Panc1 (cell line): ENCODE measurements at regions not wholly inside any gene's neighbourhood (a gene's known extent, or its start where the extent isn't known, plus 50 kb on each side); places are given as distances from the start of the nearest gene placed in this dataset.

Experiments used
- ATAC-seq: fragments of 200-7000 bp; cut with Tn5 transposase; 2 replicates; pipeline ENCODE4 v1.9.1; 2020; ENCODE audit warnings: mild to moderate bottlenecking, moderate library complexity
- BruUV-seq: library from RNA; stranded (reverse); fragments of 400-500 nt; replicated peaks from 2 replicates; lab custom pipeline; 2021; lab: Mats Ljungman, UMichigan
- CTCF ChIA-PET: fragments of 300-600 bp; sonication (Branson Sonifier 250); formaldehyde crosslinking; loops from one replicate; lab custom pipeline; 2022; ENCODE audit warnings: antibody characterized with exemption; lab: Charles Lee
- POLR2A ChIA-PET: fragments of 300-600 bp; sonication (Branson Sonifier 250); formaldehyde crosslinking; loops from one replicate; lab custom pipeline; 2022; ENCODE audit warnings: antibody characterized with exemption; lab: Charles Lee
- DNase-seq: peaks from one replicate; pipeline ENCODE4 v3.0.0-alpha.2; 2010; ENCODE audit warnings: low read depth, low spot score
- H3K27ac ChIP-seq: 2 replicates; pipeline ENCODE4 v1.5.1; 2011; ENCODE audit warnings: mild to moderate bottlenecking, low read length, inconsistent platforms
- H3K27me3 ChIP-seq: fragments of 200-500 bp; sonication (Bioruptor generic); 2 replicates; pipeline ENCODE4 v1.6.0; 2014; ENCODE audit warnings: low read length, inconsistent platforms; ENCODE audit not compliant: control insufficient read depth, insufficient read depth
- H3K36me3 ChIP-seq: fragments of 200-500 bp; sonication (Bioruptor generic); 2 replicates; pipeline ENCODE4 v1.5.1; 2014; ENCODE audit warnings: inconsistent platforms, mild to moderate bottlenecking, low read length, moderate library complexity; ENCODE audit not compliant: control insufficient read depth, insufficient read depth
- H3K4me1 ChIP-seq: 2 replicates; pipeline ENCODE4 v1.5.1; 2011; ENCODE audit warnings: inconsistent platforms, mild to moderate bottlenecking, low read length, moderate library complexity; ENCODE audit not compliant: control insufficient read depth, insufficient read depth
- H3K4me3 ChIP-seq, 2 experiments: 2 replicates each; pipeline ENCODE4 v1.5.1; 2011 to 2012; ENCODE audit warnings: low read depth in 2 of 2, low read length in 2 of 2, mild to moderate bottlenecking in 2 of 2, inconsistent platforms in 1 of 2, moderate library complexity in 1 of 2
- H3K9me3 ChIP-seq: fragments of 200-500 bp; sonication (Bioruptor generic); 2 replicates; pipeline ENCODE4 v1.5.1; 2014; ENCODE audit warnings: low read depth, mild to moderate bottlenecking, inconsistent platforms, low read length, moderate library complexity; ENCODE audit not compliant: control insufficient read depth, insufficient read depth
- CTCF ChIP-seq: fragments of 450-650 bp; IDR thresholded peaks from 2 replicates; pipeline ENCODE4 v1.5.1; 2017; ENCODE audit warnings: mild to moderate bottlenecking
- POLR2AphosphoS5 ChIP-seq: IDR thresholded peaks from 2 replicates; pipeline ENCODE4 v1.6.1; 2012; ENCODE audit warnings: mild to moderate bottlenecking, low read depth, low read length, moderate library complexity
- REST ChIP-seq, 2 experiments: IDR thresholded peaks; 2 replicates each; pipeline ENCODE4 v1.6.1; 2011 to 2012; ENCODE audit warnings: low read depth in 2 of 2, control low read depth in 1 of 2, low read length in 1 of 2, mild to moderate bottlenecking in 1 of 2, moderate library complexity in 1 of 2; ENCODE audit not compliant: insufficient read depth in 1 of 2
- SIN3A ChIP-seq: IDR thresholded peaks from 2 replicates; pipeline ENCODE4 v1.6.1; 2012; ENCODE audit warnings: low read depth, mild to moderate bottlenecking, low read length, moderate library complexity, borderline replicate concordance; ENCODE audit not compliant: insufficient read depth
- TCF7L2 ChIP-seq: IDR thresholded peaks from 2 replicates; pipeline ENCODE4 v1.6.1; 2011; ENCODE audit warnings: mild to moderate bottlenecking, low read depth, low read length, inconsistent platforms
- in situ Hi-C: cut with HindIII; loops from 2 replicates; pipeline ENCODE4 v1.10.0; 2016; ENCODE audit warnings: low sequenced_read_pairs, low pct_unique_long_range_greater_than_20kb
- intact Hi-C: fragments of 100-400 bp; cut with micrococcal nuclease; formaldehyde crosslinking; loops from one replicate; pipeline ENCODE4 v1.10.0; 2022; ENCODE audit not compliant: unreplicated experiment

GRCh38 chr5:57042524-57042931 lies 90.6 kb upstream of the MIER3 start:
- ChIA-PET POLR2A (no interaction called here), CTCF (no interaction called here)
- no peaks in the 10 kb centered on the region for H3K9me3 ChIP-seq
- in situ Hi-C loops = no loop called here
- H3K4me3 ChIP-seq = no peak overlapping the region
- H3K27me3 ChIP-seq = no peaks in the 10 kb centered on the region
- intact Hi-C loops = no loop called here
- H3K27ac ChIP-seq = no peak overlapping the region
- DNase-seq (no peak), ATAC-seq (no peak)
- H3K4me1 ChIP-seq = no peaks in the 10 kb centered on the region
- TF ChIP-seq SIN3A (no peak), REST (IDR thresholded peaks at IDR 0.05; ENCODE audit: insufficient read depth in 1 of 2, low read depth in 2 of 2, low read length in 1 of 2) (no peak), TCF7L2 (no peak), POLR2AphosphoS5 (no peak), CTCF (no peak)
- no peaks in the 10 kb centered on the region for H3K36me3 ChIP-seq
- no TSS peak for BruUV-seq

DNA sequence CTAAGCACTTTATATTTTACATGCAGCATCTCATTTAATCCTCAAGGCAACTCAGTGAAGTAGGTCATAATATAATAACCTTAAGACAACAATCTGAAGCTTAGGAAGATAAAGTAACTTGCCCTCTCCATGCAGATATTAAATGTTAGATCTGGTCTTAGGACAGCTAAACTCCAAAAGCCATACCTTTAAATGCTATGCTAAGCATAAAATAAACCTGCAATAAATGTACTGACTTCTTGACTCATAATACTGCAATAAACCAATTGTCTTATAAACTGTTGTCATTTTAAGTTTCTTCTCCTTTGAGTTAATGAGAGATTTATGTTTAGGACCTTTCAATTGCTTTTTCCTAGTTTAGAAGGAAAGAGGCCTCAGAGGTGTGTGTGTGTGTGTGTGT lies 102.2 kb upstream of the MIER3 start:
- ChIA-PET POLR2A (no interaction called here), CTCF (no interaction called here)
- intact Hi-C loops (no loop called here), in situ Hi-C loops (no loop called here)
- ATAC-seq (no peak), DNase-seq (no peak)
- Histone ChIP-seq H3K27me3 (no peaks in the 10 kb centered on the region), H3K27ac (no peak overlapping the region), H3K9me3 (no peaks in the 10 kb centered on the region), H3K36me3 (no peaks in the 10 kb centered on the region), H3K4me3 (no peak overlapping the region), H3K4me1 (no peaks in the 10 kb centered on the region)
- no TSS peak for BruUV-seq
- TF ChIP-seq SIN3A (no peak), REST (IDR thresholded peaks at IDR 0.05; ENCODE audit: insufficient read depth in 1 of 2, low read depth in 2 of 2, low read length in 1 of 2) (no peak), CTCF (no peak), TCF7L2 (no peak), POLR2AphosphoS5 (no peak)
